ENCODE measurements at regions not wholly inside any gene's neighbourhood (a gene's known extent, or its start where the extent isn't known, plus 50 kb on each side); places are given as distances from the start of the nearest gene placed in this dataset.

GRCh38 chrX:6678313-6678712 is 143.4 kb upstream of the VCX3A start:
- TF ChIP-seq RFX5 (IDR thresholded peaks at IDR 0.05; ENCODE audit: low read length) = no peak
- no peak for TF ChIP-seq POLR2AphosphoS5 (IDR thresholded peaks at IDR 0.05; ENCODE audit: low read depth, low read length)
- no peak for TF ChIP-seq YY1 (IDR thresholded peaks at IDR 0.05; ENCODE audit: low read depth)
- TF ChIP-seq SMC3 (IDR thresholded peaks at IDR 0.05; ENCODE audit: low read depth, low read length) = no peak
- TF ChIP-seq RCOR1 (IDR thresholded peaks at IDR 0.05; ENCODE audit: low read length) = no peak
- TF ChIP-seq EP300 (IDR thresholded peaks at IDR 0.05; ENCODE audit: borderline replicate concordance in 1 of 2, low read depth in 1 of 2, low read length in 1 of 2) = no peak
- no peak for TF ChIP-seq NFIC (IDR thresholded peaks at IDR 0.05; ENCODE audit: borderline replicate concordance)
- TF ChIP-seq RAD21 (IDR thresholded peaks at IDR 0.05; ENCODE audit: low read length) = no peak
- TF ChIP-seq CTCF (IDR thresholded peaks at IDR 0.05) = no peak
- no peak for TF ChIP-seq MAX (IDR thresholded peaks at IDR 0.05; ENCODE audit: low read depth)
- TF ChIP-seq USF1 (IDR thresholded peaks at IDR 0.05; ENCODE audit: borderline replicate concordance, low read depth) = no peak

Data from SK-N-SH (cell line).